Ishikawa (cell line): ENCODE measurements at regions not wholly inside any gene's neighbourhood (a gene's known extent, or its start where the extent isn't known, plus 50 kb on each side); places are given as distances from the start of the nearest gene placed in this dataset.

Source experiments
- CEBPB ChIP-seq: IDR thresholded peaks from 2 replicates; pipeline ENCODE4 v1.6.1; 2012
- CREB1 ChIP-seq: IDR thresholded peaks from 2 replicates; pipeline ENCODE4 v1.6.1; 2012; ENCODE audit warnings: low read depth
- EGR1 ChIP-seq: IDR thresholded peaks from 2 replicates; pipeline ENCODE4 v1.6.1; 2012
- EP300 ChIP-seq: IDR thresholded peaks from 2 replicates; pipeline ENCODE4 v1.6.1; 2012; ENCODE audit warnings: borderline replicate concordance
- FOXM1 ChIP-seq: IDR thresholded peaks from 2 replicates; pipeline ENCODE4 v1.6.1; 2012; ENCODE audit warnings: low read depth, borderline replicate concordance
- NFIC ChIP-seq: IDR thresholded peaks from 2 replicates; pipeline ENCODE4 v1.6.1; 2012
- RAD21 ChIP-seq: IDR thresholded peaks from 2 replicates; pipeline ENCODE4 v1.6.1; 2012; ENCODE audit warnings: low read depth
- TAF1 ChIP-seq: IDR thresholded peaks from 2 replicates; pipeline ENCODE4 v1.6.1; 2012; ENCODE audit warnings: low read depth, mild to moderate bottlenecking
- TCF12 ChIP-seq: IDR thresholded peaks from 2 replicates; pipeline ENCODE4 v1.6.1; 2012; ENCODE audit warnings: low read depth
- TEAD4 ChIP-seq: IDR thresholded peaks from 2 replicates; pipeline ENCODE4 v1.6.1; 2012
- YY1 ChIP-seq: IDR thresholded peaks from 2 replicates; pipeline ENCODE4 v1.6.1; 2012; ENCODE audit warnings: low read depth
- ZBTB7A ChIP-seq: IDR thresholded peaks from 2 replicates; pipeline ENCODE4 v1.6.1; 2012; ENCODE audit warnings: low read depth
- TF ChIP-seq, protein P1 (sequence below): IDR thresholded peaks from 2 replicates; pipeline ENCODE4 v1.6.1; 2012
- TF ChIP-seq, protein P2 (sequence below): IDR thresholded peaks from 2 replicates; pipeline ENCODE4 v1.6.1; 2012; ENCODE audit warnings: low read depth, mild to moderate bottlenecking
- TF ChIP-seq, protein P3 (sequence below): IDR thresholded peaks from 2 replicates; pipeline ENCODE4 v1.6.1; 2012

DNA sequence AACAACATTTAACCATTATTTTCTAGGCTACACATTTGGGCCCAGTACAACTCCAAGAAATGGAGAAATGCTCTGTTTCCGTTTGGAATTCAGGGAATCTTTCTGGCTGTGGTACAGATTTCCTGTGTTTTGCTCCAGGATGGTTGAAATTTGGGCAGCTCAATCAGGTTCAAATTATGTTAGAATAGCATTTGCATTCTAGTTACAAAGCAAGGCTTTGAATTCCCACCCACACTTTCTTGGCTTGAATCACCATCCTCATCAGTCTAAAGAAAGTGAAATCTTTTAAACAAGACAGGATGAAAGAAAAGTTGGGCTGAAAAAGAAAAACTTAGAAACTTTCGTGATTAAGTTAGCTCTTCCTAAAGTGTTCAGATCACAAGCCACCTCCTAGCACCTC is 98.1 kb upstream of the VCX3B start:
- TF ChIP-seq TAF1 (no peak), EGR1 (no peak), NFIC (no peak), CREB1 (no peak)

DNA sequence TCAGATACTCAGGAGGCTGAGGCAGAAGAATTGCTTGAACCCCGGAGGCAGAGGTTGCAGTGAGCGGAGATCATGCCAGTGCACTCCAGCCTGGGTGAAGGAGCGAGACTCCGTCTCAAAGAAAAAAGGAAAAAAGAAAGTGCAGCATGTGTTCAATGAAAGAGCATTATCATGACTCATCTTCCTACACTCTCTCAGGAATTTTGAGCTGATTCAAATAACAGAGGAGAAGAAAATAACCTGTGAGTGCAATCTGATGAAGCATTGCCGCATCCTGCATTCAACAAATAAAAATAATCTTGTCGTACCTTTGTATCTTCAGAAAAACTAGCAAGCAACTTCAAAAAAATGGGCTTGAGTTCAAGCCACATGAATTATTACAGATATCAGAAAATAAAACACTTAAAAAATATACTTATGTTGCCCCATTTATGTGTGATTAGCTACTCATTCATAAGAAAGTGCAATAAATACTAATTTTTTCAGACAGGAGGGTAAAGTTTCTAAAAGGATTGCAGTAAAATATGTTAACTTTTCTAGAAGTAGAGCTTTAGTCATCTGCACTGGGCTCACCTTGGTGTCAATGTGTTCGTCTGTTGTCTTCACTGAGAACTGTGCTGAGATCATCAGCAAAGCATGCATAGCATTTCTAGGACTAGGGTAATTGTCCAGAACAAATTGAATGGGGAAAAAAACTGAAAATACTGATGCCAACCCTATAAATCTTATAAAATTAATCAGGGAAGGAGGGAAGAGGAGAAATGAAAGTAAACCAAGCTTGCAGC is 90.4 kb upstream of the VCX3B start:
- TF ChIP-seq ZBTB7A, result no peak
- TF ChIP-seq TAF1, result no peak
- no peak for TF ChIP-seq CEBPB
- no peak for TF ChIP-seq TEAD4
- TF ChIP-seq, protein P1, sequence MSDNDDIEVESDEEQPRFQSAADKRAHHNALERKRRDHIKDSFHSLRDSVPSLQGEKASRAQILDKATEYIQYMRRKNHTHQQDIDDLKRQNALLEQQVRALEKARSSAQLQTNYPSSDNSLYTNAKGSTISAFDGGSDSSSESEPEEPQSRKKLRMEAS, result no peak
- TF ChIP-seq EP300, result no peak
- no peak for TF ChIP-seq CREB1
- TF ChIP-seq, protein P2, sequence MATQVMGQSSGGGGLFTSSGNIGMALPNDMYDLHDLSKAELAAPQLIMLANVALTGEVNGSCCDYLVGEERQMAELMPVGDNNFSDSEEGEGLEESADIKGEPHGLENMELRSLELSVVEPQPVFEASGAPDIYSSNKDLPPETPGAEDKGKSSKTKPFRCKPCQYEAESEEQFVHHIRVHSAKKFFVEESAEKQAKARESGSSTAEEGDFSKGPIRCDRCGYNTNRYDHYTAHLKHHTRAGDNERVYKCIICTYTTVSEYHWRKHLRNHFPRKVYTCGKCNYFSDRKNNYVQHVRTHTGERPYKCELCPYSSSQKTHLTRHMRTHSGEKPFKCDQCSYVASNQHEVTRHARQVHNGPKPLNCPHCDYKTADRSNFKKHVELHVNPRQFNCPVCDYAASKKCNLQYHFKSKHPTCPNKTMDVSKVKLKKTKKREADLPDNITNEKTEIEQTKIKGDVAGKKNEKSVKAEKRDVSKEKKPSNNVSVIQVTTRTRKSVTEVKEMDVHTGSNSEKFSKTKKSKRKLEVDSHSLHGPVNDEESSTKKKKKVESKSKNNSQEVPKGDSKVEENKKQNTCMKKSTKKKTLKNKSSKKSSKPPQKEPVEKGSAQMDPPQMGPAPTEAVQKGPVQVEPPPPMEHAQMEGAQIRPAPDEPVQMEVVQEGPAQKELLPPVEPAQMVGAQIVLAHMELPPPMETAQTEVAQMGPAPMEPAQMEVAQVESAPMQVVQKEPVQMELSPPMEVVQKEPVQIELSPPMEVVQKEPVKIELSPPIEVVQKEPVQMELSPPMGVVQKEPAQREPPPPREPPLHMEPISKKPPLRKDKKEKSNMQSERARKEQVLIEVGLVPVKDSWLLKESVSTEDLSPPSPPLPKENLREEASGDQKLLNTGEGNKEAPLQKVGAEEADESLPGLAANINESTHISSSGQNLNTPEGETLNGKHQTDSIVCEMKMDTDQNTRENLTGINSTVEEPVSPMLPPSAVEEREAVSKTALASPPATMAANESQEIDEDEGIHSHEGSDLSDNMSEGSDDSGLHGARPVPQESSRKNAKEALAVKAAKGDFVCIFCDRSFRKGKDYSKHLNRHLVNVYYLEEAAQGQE, result no peak
- no peak for TF ChIP-seq NFIC
- TF ChIP-seq EGR1, result no peak
- TF ChIP-seq YY1, result no peak
- no peak for TF ChIP-seq FOXM1
- no peak for TF ChIP-seq TCF12
- TF ChIP-seq, protein P3, sequence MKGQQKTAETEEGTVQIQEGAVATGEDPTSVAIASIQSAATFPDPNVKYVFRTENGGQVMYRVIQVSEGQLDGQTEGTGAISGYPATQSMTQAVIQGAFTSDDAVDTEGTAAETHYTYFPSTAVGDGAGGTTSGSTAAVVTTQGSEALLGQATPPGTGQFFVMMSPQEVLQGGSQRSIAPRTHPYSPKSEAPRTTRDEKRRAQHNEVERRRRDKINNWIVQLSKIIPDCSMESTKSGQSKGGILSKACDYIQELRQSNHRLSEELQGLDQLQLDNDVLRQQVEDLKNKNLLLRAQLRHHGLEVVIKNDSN, result no peak

DNA sequence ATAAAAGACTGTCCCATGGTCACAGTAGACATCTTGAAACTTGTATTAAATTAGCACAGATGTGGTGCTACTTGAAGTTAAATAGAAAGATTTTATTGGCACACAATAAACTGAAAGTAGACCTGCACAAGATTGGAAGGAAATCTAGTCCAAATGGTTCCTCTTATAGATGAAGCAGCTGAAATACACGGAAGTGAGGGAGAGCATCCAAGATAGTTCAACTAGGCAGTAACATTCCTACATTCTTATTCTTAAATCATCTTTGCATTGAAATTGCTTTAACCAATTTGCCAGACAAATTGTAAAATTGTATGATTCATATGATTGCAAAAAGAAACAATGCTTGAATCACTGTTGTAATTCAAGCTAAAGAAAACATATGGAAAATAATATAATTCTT is 87.6 kb upstream of the VCX3B start:
- TF ChIP-seq, protein P2, result no peak
- TF ChIP-seq ZBTB7A (no peak), CEBPB (no peak), EGR1 (no peak), YY1 (no peak)

DNA sequence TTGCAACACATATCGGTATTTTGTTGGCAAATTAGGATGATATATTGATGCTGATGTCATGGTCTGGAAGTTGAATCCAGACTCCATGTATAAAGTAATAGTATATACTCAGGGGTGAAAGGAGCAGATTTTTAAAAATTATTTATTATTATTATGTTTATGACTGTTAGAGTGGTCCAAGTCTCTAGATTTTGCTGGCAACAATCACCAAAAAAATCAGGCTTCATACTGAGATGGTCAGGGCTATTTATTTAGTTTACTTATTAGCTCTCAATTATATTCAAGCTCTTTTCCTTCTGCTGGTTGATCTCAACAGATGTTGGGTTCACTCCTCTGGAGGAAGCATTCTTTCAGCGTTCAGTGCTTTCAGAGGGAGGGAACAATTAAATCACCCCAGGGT is 73.9 kb upstream of the VCX3B start:
- TF ChIP-seq TAF1 (no peak), YY1 (no peak), FOXM1 (no peak), CREB1 (no peak), NFIC (no peak), ZBTB7A (no peak), TEAD4 (no peak), CEBPB (no peak)
- TF ChIP-seq, protein P3, result no peak
- TF ChIP-seq, protein P1, result no peak

DNA sequence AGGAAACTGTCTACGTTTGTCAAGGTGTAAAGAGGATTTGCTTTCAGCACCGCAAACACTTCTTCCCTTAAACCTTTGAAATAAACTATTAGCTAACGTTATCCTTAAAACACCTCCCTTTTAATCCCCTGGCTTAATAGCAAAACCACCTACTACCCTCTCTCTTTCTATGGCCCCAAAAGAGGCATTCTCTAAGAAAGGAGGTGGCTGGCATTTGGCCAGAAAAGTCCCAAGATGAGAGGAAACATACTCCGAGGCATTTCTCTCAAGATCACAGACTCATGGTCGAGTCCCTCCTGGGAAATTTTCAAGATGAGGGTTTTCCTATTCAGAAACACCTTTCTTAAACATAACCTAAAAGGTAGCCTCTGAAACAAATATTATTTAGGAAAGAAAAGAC is 60.6 kb upstream of the VCX3B start:
- no peak for TF ChIP-seq FOXM1
- no peak for TF ChIP-seq TCF12
- TF ChIP-seq YY1, result no peak
- TF ChIP-seq RAD21, result no peak
- TF ChIP-seq ZBTB7A, result no peak
- TF ChIP-seq, protein P1, result no peak
- TF ChIP-seq EP300, result no peak
- TF ChIP-seq, protein P3, result no peak
- TF ChIP-seq EGR1, result no peak
- TF ChIP-seq CEBPB, result no peak
- TF ChIP-seq CREB1, result no peak
- TF ChIP-seq NFIC, result no peak
- TF ChIP-seq, protein P2, result no peak
- TF ChIP-seq TAF1, result no peak
- no peak for TF ChIP-seq TEAD4
